Tibial artery (tissue), 4 donors: ENCODE measurements at regions not wholly inside any gene's neighbourhood (a gene's known extent, or its start where the extent isn't known, plus 50 kb on each side); places are given as distances from the start of the nearest gene placed in this dataset.
"Not testable (repeated sequence)": the region's sequence is repeated elsewhere in the genome, so short reads cannot be mapped to it uniquely, and the experiment has no call there.

ENCODE experiments used
- DNase-seq, 2 donors: peaks; one replicate each; pipeline ENCODE4 v3.0.0-alpha.2; 2019
- H3K27ac ChIP-seq, 2 donors: fragments of 200-600 bp; sonication (generic) in 1 of 2; 1 replicate in 1 of 2; 2 replicates in 1 of 2; pipeline ENCODE4 v1.5.1; 2018 to 2019; ENCODE audit warnings: mild to moderate bottlenecking in 1 of 2
- H3K27me3 ChIP-seq, 2 donors: fragments of 200-600 bp; sonication (generic) in 1 of 2; one replicate each; pipeline versions ENCODE4 v1.5.1 to v1.6.0; 2016 to 2019
- H3K36me3 ChIP-seq, 3 donors: fragments of 200-600 bp; sonication (generic) in 2 of 3; one replicate each; pipeline ENCODE4 v1.5.1; 2016 to 2019; ENCODE audit warnings: mild to moderate bottlenecking in 2 of 3
- H3K4me1 ChIP-seq, 4 donors: fragments of 200-600 bp; sonication (generic) in 2 of 4; 1 replicate in 3 of 4; 2 replicates in 1 of 4; pipeline ENCODE4 v1.5.1; 2016 to 2019
- H3K4me3 ChIP-seq, 2 donors: fragments of 200-600 bp; sonication (generic) in 1 of 2; 1 replicate in 1 of 2; 2 replicates in 1 of 2; pipeline ENCODE4 v1.5.1; 2018 to 2019; ENCODE audit warnings: mild to moderate bottlenecking in 2 of 2
- H3K9me3 ChIP-seq, 3 donors: fragments of 200-600 bp; sonication (generic) in 1 of 3; one replicate each; pipeline ENCODE4 v1.5.1; 2016 to 2019
- CTCF ChIP-seq, 2 experiments: fragments of 200-600 bp in 1 of 2; fragments of 450-650 bp in 1 of 2; IDR thresholded peaks; one replicate each; pipeline ENCODE4 v1.5.1; 2017 to 2019; ENCODE audit warnings: antibody characterized with exemption in 2 of 2, mild to moderate bottlenecking in 1 of 2, moderate library complexity in 1 of 2
- intact Hi-C: fragments of 100-400 bp; cut with DNase I; formaldehyde crosslinking; loops from one replicate; pipeline ENCODE4 v1.15.0; 2023; ENCODE audit warnings: low total_unique reads

- DNase-seq, result no peak
- H3K27me3 ChIP-seq, result no peaks in the 10 kb centered on the region
- intact Hi-C loops, result no loop called here
- H3K27ac ChIP-seq, result no peak overlapping the region
- H3K36me3 ChIP-seq, result no peaks in the 10 kb centered on the region
- H3K4me1 ChIP-seq, result no peaks in the 10 kb centered on the region
- no peaks in the 10 kb centered on the region for H3K9me3 ChIP-seq
- no peak for TF ChIP-seq CTCF (IDR thresholded peaks at IDR 0.05)
- no peak overlapping the region for H3K4me3 ChIP-seq
These were observed 115.9 kb downstream of the CD24 start for GRCh38 chr6:106858653-106859092.

GRCh38 chr6:106857771-106858652, 116.5 kb downstream of the CD24 start:
- Histone ChIP-seq H3K27ac (no peak overlapping the region), H3K9me3 (no peaks in the 10 kb centered on the region), H3K4me1 (no peaks in the 10 kb centered on the region), H3K4me3 (no peak overlapping the region), H3K27me3 (no peaks in the 10 kb centered on the region), H3K36me3 (no peaks in the 10 kb centered on the region)
- TF ChIP-seq CTCF (IDR thresholded peaks at IDR 0.05), result no peak
- DNase-seq, result no peak
- intact Hi-C loops, result no loop called here

GRCh38 chr6:106857310-106857709, 117.2 kb downstream of the CD24 start:
- not testable (repeated sequence) for H3K27ac ChIP-seq

GRCh38 chr6:106856227-106856874, 118.2 kb downstream of the CD24 start:
- H3K4me1 ChIP-seq, result no peaks in the 10 kb centered on the region

More at GRCh38 chr6:106857310-106857709, 117.2 kb downstream of the CD24 start:
- H3K4me3 ChIP-seq, H3K9me3 ChIP-seq, H3K4me1 ChIP-seq, H3K27me3 ChIP-seq, H3K36me3 ChIP-seq, intact Hi-C loops, DNase-seq: not testable (repeated sequence)

GRCh38 chr6:106855117-106855516, 119.4 kb downstream of the CD24 start:
- H3K27me3 ChIP-seq, result no peaks in the 10 kb centered on the region
- no peak for DNase-seq
- H3K27ac ChIP-seq, result no peak overlapping the region
- intact Hi-C loops, result no loop called here
- TF ChIP-seq CTCF (IDR thresholded peaks at IDR 0.05), result no peak
- no peaks in the 10 kb centered on the region for H3K36me3 ChIP-seq
- no peaks in the 10 kb centered on the region for H3K9me3 ChIP-seq
- no peaks in the 10 kb centered on the region for H3K4me1 ChIP-seq
- no peak overlapping the region for H3K4me3 ChIP-seq

More at GRCh38 chr6:106856227-106856874, 118.2 kb downstream of the CD24 start:
- intact Hi-C loops, result no loop called here
- Histone ChIP-seq H3K27ac (no peak overlapping the region), H3K4me3 (no peak overlapping the region), H3K9me3 (no peaks in the 10 kb centered on the region), H3K36me3 (no peaks in the 10 kb centered on the region), H3K27me3 (no peaks in the 10 kb centered on the region)
- no peak for TF ChIP-seq CTCF (IDR thresholded peaks at IDR 0.05)
- DNase-seq, result no peak

GRCh38 chr6:106849676-106850332, 124.7 kb downstream of the CD24 start:
- no peaks in the 10 kb centered on the region for H3K27me3 ChIP-seq
- no peaks in the 10 kb centered on the region for H3K4me1 ChIP-seq
- no peaks in the 10 kb centered on the region for H3K9me3 ChIP-seq
- TF ChIP-seq CTCF (IDR thresholded peaks at IDR 0.05), result no peak
- intact Hi-C loops, result no loop called here
- no peaks in the 10 kb centered on the region for H3K36me3 ChIP-seq
- H3K27ac ChIP-seq, result no peak overlapping the region
- DNase-seq, result no peak
- no peak overlapping the region for H3K4me3 ChIP-seq
